A549 (cell line): ENCODE measurements at regions not wholly inside any gene's neighbourhood (a gene's known extent, or its start where the extent isn't known, plus 50 kb on each side); places are given as distances from the start of the nearest gene placed in this dataset.

ENCODE experiments used
- ATAC-seq, 2 experiments: fragments of 200-7000 bp in 1 of 2; fragments of >200 bp in 1 of 2; cut with Nextera tagmentation in 1 of 2; cut with Tn5 transposase in 1 of 2; 3 replicates each; pipeline versions ENCODE4 v1.8.0 to v1.9.1; 2018 to 2020; ENCODE audit warnings: mild to moderate bottlenecking in 1 of 2, moderate library complexity in 1 of 2
- CTCF ChIA-PET: fragments of 300-600 bp; sonication (Branson Sonifier 250); formaldehyde crosslinking; extraction: SDS; loops from one replicate; lab custom pipeline; 2021; ENCODE audit warnings: antibody characterized with exemption, inconsistent platforms; lab: Yijun Ruan, JAX
- POLR2A ChIA-PET: fragments of 350-600 bp; formaldehyde crosslinking; extraction: SDS; loops from one replicate; lab custom pipeline; 2021; ENCODE audit warnings: antibody characterized with exemption, inconsistent platforms; lab: Yijun Ruan, JAX
- DNase-seq, 2 experiments: peaks; one replicate each; pipeline versions ENCODE4 v3.0.0 to v3.0.0-alpha.2; 2011 to 2016; ENCODE audit warnings: low read depth in 1 of 2, low spot score in 1 of 2
- FAIRE-seq: peaks from 2 replicates; lab custom pipeline; 2011; peaks lifted over from hg19 to GRCh38; lab: Jason Lieb, UNC
- H3K27ac ChIP-seq, 2 experiments: fragments of >200 bp; sonication (Bioruptor Twin); formaldehyde crosslinking; 3 replicates each; pipeline ENCODE4 v1.5.1; 2016 to 2017
- H3K4me1 ChIP-seq: fragments of >200 bp; sonication (Bioruptor Twin); formaldehyde crosslinking; 3 replicates; pipeline ENCODE4 v1.6.1; 2016
- H3K4me2 ChIP-seq: fragments of >200 bp; sonication (Bioruptor Twin); formaldehyde crosslinking; 3 replicates; pipeline ENCODE4 v1.6.1; 2016
- H3K4me3 ChIP-seq: fragments of >200 bp; sonication (Bioruptor Twin); formaldehyde crosslinking; 3 replicates; pipeline ENCODE4 v1.5.1; 2016
- H3K9me3 ChIP-seq: fragments of >200 bp; sonication (Bioruptor Twin); formaldehyde crosslinking; 3 replicates; pipeline ENCODE4 v1.6.1; 2016
- ATOH8 ChIP-seq: fragments of 250-450 bp; sonication (Bioruptor Pico); IDR thresholded peaks from 2 replicates; pipeline ENCODE4 v1.5.0; 2020; ENCODE audit warnings: low read depth, mild to moderate bottlenecking, moderate library complexity
- BCL3 ChIP-seq: fragments of >200 bp; sonication (Bioruptor Twin); formaldehyde crosslinking; IDR thresholded peaks from 3 replicates; pipeline ENCODE4 v1.6.1; 2016
- EP300 ChIP-seq, 2 experiments: fragments of >200 bp; sonication (Bioruptor Twin); formaldehyde crosslinking; IDR thresholded peaks; 2 replicates in 1 of 2; 3 replicates in 1 of 2; pipeline ENCODE4 v1.6.1; 2016 to 2017
- ESRRA ChIP-seq: fragments of 150-350 bp; IDR thresholded peaks from 2 replicates; pipeline ENCODE4 v1.6.1; 2014; ENCODE audit warnings: mild to moderate bottlenecking, low read length, borderline replicate concordance
- FOXS1 ChIP-seq: fragments of 250-450 bp; sonication (Bioruptor Pico); IDR thresholded peaks from 2 replicates; pipeline ENCODE4 v1.5.0; 2020; ENCODE audit warnings: mild to moderate bottlenecking, moderate library complexity
- GATA3 ChIP-seq: IDR thresholded peaks from 2 replicates; pipeline ENCODE4 v1.6.1; 2012; ENCODE audit warnings: borderline replicate concordance
- HMGXB4 ChIP-seq: fragments of 250-450 bp; sonication (Bioruptor Pico); IDR thresholded peaks from 2 replicates; pipeline ENCODE4 v1.5.0; 2021; ENCODE audit warnings: mild to moderate bottlenecking, moderate library complexity, borderline replicate concordance
- HOXA7 ChIP-seq: fragments of 250-450 bp; sonication (Bioruptor Pico); IDR thresholded peaks from 2 replicates; pipeline ENCODE4 v1.5.0; 2020; ENCODE audit warnings: mild to moderate bottlenecking, moderate library complexity
- HOXB13 ChIP-seq: fragments of 250-450 bp; sonication (Bioruptor Pico); IDR thresholded peaks from 2 replicates; pipeline ENCODE4 v1.5.0; 2020; ENCODE audit warnings: low read depth, mild to moderate bottlenecking, moderate library complexity
- HOXB5 ChIP-seq: fragments of 250-450 bp; sonication (Bioruptor Pico); IDR thresholded peaks from 2 replicates; pipeline ENCODE4 v1.5.0; 2020; ENCODE audit warnings: mild to moderate bottlenecking, moderate library complexity
- JUN ChIP-seq, 2 experiments: fragments of >200 bp; sonication (Bioruptor Twin); formaldehyde crosslinking; IDR thresholded peaks; 2 replicates in 1 of 2; 3 replicates in 1 of 2; pipeline ENCODE4 v1.6.1; 2016 to 2017
- MAFK ChIP-seq: fragments of 450-650 bp; IDR thresholded peaks from 2 replicates; pipeline ENCODE4 v1.6.1; 2014; ENCODE audit not compliant: partially characterized antibody
- MAZ ChIP-seq: fragments of 150-350 bp; IDR thresholded peaks from 2 replicates; pipeline ENCODE4 v1.6.1; 2014; ENCODE audit warnings: antibody characterized with exemption, low read depth, low read length, borderline replicate concordance
- MYC ChIP-seq: IDR thresholded peaks from 2 replicates; pipeline ENCODE4 v1.6.1; 2012; ENCODE audit warnings: mild to moderate bottlenecking, inconsistent platforms, low read length, improper control_type of control experiment, borderline replicate concordance
- NFE2L2 ChIP-seq: fragments of 150-350 bp; conservative IDR thresholded peaks from 2 replicates; pipeline ENCODE4 v1.6.1; 2014; ENCODE audit warnings: low read length
- NPAS2 ChIP-seq: fragments of 250-450 bp; sonication (Bioruptor Pico); IDR thresholded peaks from 2 replicates; pipeline ENCODE4 v1.8.0; 2022; ENCODE audit warnings: mild to moderate bottlenecking, moderate library complexity, borderline replicate concordance
- PBX3 ChIP-seq: IDR thresholded peaks from 2 replicates; pipeline ENCODE4 v1.6.1; 2012
- PHF8 ChIP-seq: fragments of 200-600 bp; sonication (generic); IDR thresholded peaks from 2 replicates; pipeline ENCODE4 v1.6.1; 2016; ENCODE audit warnings: low read depth, mild to moderate bottlenecking, antibody characterized with exemption, moderate library complexity, borderline replicate concordance
- RARB ChIP-seq: fragments of 250-450 bp; sonication (Bioruptor Pico); IDR thresholded peaks from 2 replicates; pipeline ENCODE4 v1.8.0; 2021; ENCODE audit warnings: mild to moderate bottlenecking, moderate library complexity
- RFX5 ChIP-seq: fragments of 450-650 bp; IDR thresholded peaks from 2 replicates; pipeline ENCODE4 v1.7.1; 2014; ENCODE audit warnings: antibody characterized with exemption, mild to moderate bottlenecking, moderate library complexity
- RNF2 ChIP-seq: fragments of 200-600 bp; sonication (generic); IDR thresholded peaks from 2 replicates; pipeline ENCODE4 v1.6.1; 2016; ENCODE audit warnings: low read depth, mild to moderate bottlenecking, antibody characterized with exemption, moderate library complexity, borderline replicate concordance
- SREBF2 ChIP-seq: fragments of 450-650 bp; IDR thresholded peaks from 2 replicates; pipeline ENCODE4 v1.6.1; 2014; ENCODE audit warnings: mild to moderate bottlenecking, moderate library complexity
- TFCP2L1 ChIP-seq: fragments of 250-450 bp; sonication (Bioruptor Pico); IDR thresholded peaks from 2 replicates; pipeline ENCODE4 v1.5.0; 2021; ENCODE audit warnings: mild to moderate bottlenecking
- TP53 ChIP-seq: fragments of 250-450 bp; sonication (Bioruptor Pico); IDR thresholded peaks from 2 replicates; pipeline ENCODE4 v1.5.0; 2021; ENCODE audit warnings: mild to moderate bottlenecking, moderate library complexity
- ZNF302 ChIP-seq: fragments of 250-450 bp; sonication (Bioruptor Pico); IDR thresholded peaks from 2 replicates; pipeline ENCODE4 v1.9.0; 2021; ENCODE audit warnings: inconsistent platforms, mild to moderate bottlenecking, moderate library complexity
- WGBS: methylation state at CpG from one replicate; pipeline ENCODE4 v1.1.6; 2017; ENCODE audit errors: missing lambda C conversion rate; 5-methylcytosine and 5-hydroxymethylcytosine counted together

- ChIA-PET POLR2A (no interaction called here), CTCF (no interaction called here)
- Histone ChIP-seq H3K4me3 (no peak overlapping the region), H3K27ac (no peak overlapping the region), H3K4me2 (no peak overlapping the region), H3K9me3 (0 out of 3 replicates have a peak, but pooled peaks cover 4% of the 10 kb centered on the region), H3K4me1 (no peaks in the 10 kb centered on the region)
- FAIRE-seq (no peak), DNase-seq (no peak), ATAC-seq (no peak)
- 70% methylated on average over 3 of the region's 3 CpGs for WGBS
- no peak for TF ChIP-seq ATOH8 (CRISPR knock-in tag)
- no peak for TF ChIP-seq RARB (CRISPR knock-in tag)
- no peak for TF ChIP-seq HMGXB4
- TF ChIP-seq BCL3: no peak
- TF ChIP-seq TFCP2L1: no peak
- no peak for TF ChIP-seq HOXA7 (CRISPR knock-in tag)
- no peak for TF ChIP-seq SREBF2
- no peak for TF ChIP-seq MAZ
- no peak for TF ChIP-seq GATA3
- TF ChIP-seq RFX5: no peak
- no peak for TF ChIP-seq PHF8
- TF ChIP-seq RNF2: no peak
- TF ChIP-seq EP300 (IDR thresholded peaks at IDR 0.05): no peak
- no peak for TF ChIP-seq TP53
- no peak for TF ChIP-seq NPAS2 (CRISPR knock-in tag)
- no peak for TF ChIP-seq NFE2L2
- TF ChIP-seq MYC: no peak
Measured at GRCh38 chr6:2549834-2550233, 200.9 kb downstream of the MYLK4 start.

GRCh38 chr6:2547355-2547754 is 203.4 kb downstream of the MYLK4 start:
- Histone ChIP-seq H3K27ac (no peak overlapping the region), H3K4me2 (no peak overlapping the region), H3K4me1 (no peaks in the 10 kb centered on the region), H3K4me3 (no peak overlapping the region), H3K9me3 (0 out of 3 replicates have a peak, but pooled peaks cover 4% of the 10 kb centered on the region)
- DNase-seq (no peak), ATAC-seq (no peak), FAIRE-seq (no peak)
- POLR2A ChIA-PET: no interaction called here
- no peak for TF ChIP-seq ESRRA
- TF ChIP-seq ZNF302 (CRISPR knock-in tag): no peak
- no peak for TF ChIP-seq HOXB5
- no peak for TF ChIP-seq HOXA7 (CRISPR knock-in tag)
- no peak for TF ChIP-seq JUN (IDR thresholded peaks at IDR 0.05)
- no peak for TF ChIP-seq SREBF2
- TF ChIP-seq TP53: no peak
- TF ChIP-seq NFE2L2: no peak
- TF ChIP-seq MYC: no peak
- TF ChIP-seq MAFK: no peak
- no peak for TF ChIP-seq FOXS1 (CRISPR knock-in tag)
- no peak for TF ChIP-seq PBX3
- no peak for TF ChIP-seq ATOH8 (CRISPR knock-in tag)
- TF ChIP-seq HOXB13: no peak
- no peak for TF ChIP-seq RNF2
- no peak for TF ChIP-seq TFCP2L1
- CTCF ChIA-PET: no interaction called here
- 46% methylated on average over 4 of the region's 4 CpGs for WGBS
